ENCODE measurements at regions not wholly inside any gene's neighbourhood (a gene's known extent, or its start where the extent isn't known, plus 50 kb on each side); places are given as distances from the start of the nearest gene placed in this dataset.
"Not testable (repeated sequence)": the region's sequence is repeated elsewhere in the genome, so short reads cannot be mapped to it uniquely, and the experiment has no call there.

GRCh38 chrX:99242001-99242400 lies 1168.1 kb downstream of the PCDH19 start:
- TF ChIP-seq EZH2 (IDR thresholded peaks at IDR 0.05): no peak
- no peak for TF ChIP-seq POLR2AphosphoS5 (IDR thresholded peaks at IDR 0.05; ENCODE audit: borderline replicate concordance, low read depth, low read length)
- no peak for TF ChIP-seq FOXP2 (optimal IDR thresholded peaks at IDR 0.05; ENCODE audit: control extremely low read depth, extremely low read length, insufficient read depth)
- H3K9ac ChIP-seq (ENCODE audit: insufficient read length): no peak overlapping the region
- H3K4me3 ChIP-seq: no peak overlapping the region
- no peak overlapping the region for H3K27ac ChIP-seq
- no peak for DNase-seq (ENCODE audit: low read depth, low spot score)
- no peaks in the 10 kb centered on the region for H3K9me3 ChIP-seq (ENCODE audit: low read depth, low read length)
- H3K36me3 ChIP-seq (ENCODE audit: insufficient read depth, low read length): no peaks in the 10 kb centered on the region

- not testable (repeated sequence) for H3K9ac ChIP-seq (ENCODE audit: insufficient read length); H3K9me3 ChIP-seq (ENCODE audit: low read depth, low read length); H3K4me3 ChIP-seq; DNase-seq (ENCODE audit: low read depth, low spot score); H3K27ac ChIP-seq; H3K36me3 ChIP-seq (ENCODE audit: insufficient read depth, low read length)
These were observed 1175.7 kb downstream of the PCDH19 start for GRCh38 chrX:99234384-99234783.

GRCh38 chrX:99192421-99192820 lies 1217.7 kb downstream of the PCDH19 start:
- no peak overlapping the region for H3K4me3 ChIP-seq
- H3K9ac ChIP-seq (ENCODE audit: insufficient read length): no peak overlapping the region
- DNase-seq (ENCODE audit: low read depth, low spot score): no peak
- H3K9me3 ChIP-seq (ENCODE audit: low read depth, low read length): no peaks in the 10 kb centered on the region
- no peaks in the 10 kb centered on the region for H3K36me3 ChIP-seq (ENCODE audit: insufficient read depth, low read length)
- no peak for TF ChIP-seq EZH2 (IDR thresholded peaks at IDR 0.05)
- no peak overlapping the region for H3K27ac ChIP-seq

GRCh38 chrX:99184153-99184552 lies 1225.9 kb downstream of the PCDH19 start:
- DNase-seq (ENCODE audit: low read depth, low spot score): no peak
- TF ChIP-seq POLR2AphosphoS5 (IDR thresholded peaks at IDR 0.05; ENCODE audit: borderline replicate concordance, low read depth, low read length): no peak
- TF ChIP-seq EZH2 (IDR thresholded peaks at IDR 0.05): no peak
- TF ChIP-seq FOXP2 (optimal IDR thresholded peaks at IDR 0.05; ENCODE audit: control extremely low read depth, extremely low read length, insufficient read depth): no peak

GRCh38 chrX:99172958-99173357 lies 1237.1 kb downstream of the PCDH19 start:
- Histone ChIP-seq H3K27ac (no peak overlapping the region), H3K9ac (ENCODE audit: insufficient read length) (no peak overlapping the region), H3K9me3 (ENCODE audit: low read depth, low read length) (no peaks in the 10 kb centered on the region), H3K4me3 (no peak overlapping the region), H3K36me3 (ENCODE audit: insufficient read depth, low read length) (no peaks in the 10 kb centered on the region)
- TF ChIP-seq FOXP2 (optimal IDR thresholded peaks at IDR 0.05; ENCODE audit: control extremely low read depth, extremely low read length, insufficient read depth): no peak
- TF ChIP-seq EZH2 (IDR thresholded peaks at IDR 0.05): no peak
- TF ChIP-seq POLR2AphosphoS5 (IDR thresholded peaks at IDR 0.05; ENCODE audit: borderline replicate concordance, low read depth, low read length): no peak
- DNase-seq (ENCODE audit: low read depth, low spot score): no peak

More at GRCh38 chrX:99184153-99184552, 1225.9 kb downstream of the PCDH19 start:
- no peaks in the 10 kb centered on the region for H3K9me3 ChIP-seq (ENCODE audit: low read depth, low read length)
- no peak overlapping the region for H3K4me3 ChIP-seq
- no peaks in the 10 kb centered on the region for H3K36me3 ChIP-seq (ENCODE audit: insufficient read depth, low read length)
- no peak overlapping the region for H3K27ac ChIP-seq
- H3K9ac ChIP-seq (ENCODE audit: insufficient read length): no peak overlapping the region

GRCh38 chrX:99142745-99143144 lies 1267.3 kb downstream of the PCDH19 start:
- no peak for DNase-seq (ENCODE audit: low read depth, low spot score)
- Histone ChIP-seq H3K9me3 (ENCODE audit: low read depth, low read length) (no peaks in the 10 kb centered on the region), H3K9ac (ENCODE audit: insufficient read length) (no peak overlapping the region), H3K4me3 (no peak overlapping the region), H3K27ac (no peak overlapping the region), H3K36me3 (ENCODE audit: insufficient read depth, low read length) (no peaks in the 10 kb centered on the region)
- TF ChIP-seq EZH2 (IDR thresholded peaks at IDR 0.05): no peak
- no peak for TF ChIP-seq POLR2AphosphoS5 (IDR thresholded peaks at IDR 0.05; ENCODE audit: borderline replicate concordance, low read depth, low read length)
- TF ChIP-seq FOXP2 (optimal IDR thresholded peaks at IDR 0.05; ENCODE audit: control extremely low read depth, extremely low read length, insufficient read depth): no peak

GRCh38 chrX:99137488-99137887 lies 1272.6 kb downstream of the PCDH19 start:
- no peaks in the 10 kb centered on the region for H3K9me3 ChIP-seq (ENCODE audit: low read depth, low read length)
- H3K9ac ChIP-seq (ENCODE audit: insufficient read length): no peak overlapping the region
- H3K4me3 ChIP-seq: no peak overlapping the region
- H3K27ac ChIP-seq: no peak overlapping the region
- TF ChIP-seq FOXP2 (optimal IDR thresholded peaks at IDR 0.05; ENCODE audit: control extremely low read depth, extremely low read length, insufficient read depth) (no peak), EZH2 (IDR thresholded peaks at IDR 0.05) (no peak), POLR2AphosphoS5 (IDR thresholded peaks at IDR 0.05; ENCODE audit: borderline replicate concordance, low read depth, low read length) (no peak)
- no peaks in the 10 kb centered on the region for H3K36me3 ChIP-seq (ENCODE audit: insufficient read depth, low read length)
- no peak for DNase-seq (ENCODE audit: low read depth, low spot score)

GRCh38 chrX:99117011-99117410 lies 1293.1 kb downstream of the PCDH19 start:
- H3K36me3 ChIP-seq (ENCODE audit: insufficient read depth, low read length): no peaks in the 10 kb centered on the region
- H3K9me3 ChIP-seq (ENCODE audit: low read depth, low read length): no peaks in the 10 kb centered on the region
- TF ChIP-seq EZH2 (IDR thresholded peaks at IDR 0.05) (no peak), FOXP2 (optimal IDR thresholded peaks at IDR 0.05; ENCODE audit: control extremely low read depth, extremely low read length, insufficient read depth) (no peak)
- H3K4me3 ChIP-seq: no peak overlapping the region
- H3K9ac ChIP-seq (ENCODE audit: insufficient read length): no peak overlapping the region
- DNase-seq (ENCODE audit: low read depth, low spot score): no peak
- no peak overlapping the region for H3K27ac ChIP-seq

- Histone ChIP-seq H3K27ac (no peak overlapping the region), H3K9ac (ENCODE audit: insufficient read length) (no peak overlapping the region), H3K36me3 (ENCODE audit: insufficient read depth, low read length) (no peaks in the 10 kb centered on the region), H3K4me3 (no peak overlapping the region), H3K9me3 (ENCODE audit: low read depth, low read length) (no peaks in the 10 kb centered on the region)
- DNase-seq (ENCODE audit: low read depth, low spot score): no peak
- TF ChIP-seq FOXP2 (optimal IDR thresholded peaks at IDR 0.05; ENCODE audit: control extremely low read depth, extremely low read length, insufficient read depth): no peak
- TF ChIP-seq EZH2 (IDR thresholded peaks at IDR 0.05): no peak
- no peak for TF ChIP-seq POLR2AphosphoS5 (IDR thresholded peaks at IDR 0.05; ENCODE audit: borderline replicate concordance, low read depth, low read length)
These were observed 1314.0 kb downstream of the PCDH19 start for GRCh38 chrX:99095965-99096635.
